Activated naive CD4-positive, alpha-beta T cell treated with anti-CD3 and anti-CD28 coated beads for 36 hours (primary cell): ENCODE measurements at regions not wholly inside any gene's neighbourhood (a gene's known extent, or its start where the extent isn't known, plus 50 kb on each side); places are given as distances from the start of the nearest gene placed in this dataset.

Source experiments
- CTCF ChIA-PET: fragments of 350-600 bp; sonication (Branson Sonifier 250); formaldehyde crosslinking; loops from one replicate; lab custom pipeline; 2021; ENCODE audit warnings: antibody characterized with exemption; lab: Charles Lee
- DNase-seq: peaks from one replicate; pipeline ENCODE4 v3.0.0-alpha.2; 2020
- H3K27ac Mint-ChIP-seq: one replicate; pipeline ENCODE4 v1.8.0; 2021; ENCODE audit warnings: mild to moderate bottlenecking, mixed read lengths
- H3K27me3 Mint-ChIP-seq: one replicate; pipeline ENCODE4 v1.8.0; 2021; ENCODE audit warnings: low read depth, mixed read lengths
- H3K36me3 Mint-ChIP-seq: one replicate; pipeline ENCODE4 v1.8.0; 2021; ENCODE audit warnings: low read depth, mixed read lengths
- H3K4me1 Mint-ChIP-seq: one replicate; pipeline ENCODE4 v1.8.0; 2021; ENCODE audit warnings: low read depth, mixed read lengths
- H3K4me3 Mint-ChIP-seq: one replicate; pipeline ENCODE4 v1.8.0; 2021; ENCODE audit warnings: mild to moderate bottlenecking, moderate library complexity, mixed read lengths
- H3K9me3 Mint-ChIP-seq: one replicate; pipeline ENCODE4 v1.8.0; 2021; ENCODE audit warnings: mixed read lengths
- intact Hi-C: fragments of 100-400 bp; cut with micrococcal nuclease; formaldehyde crosslinking; loops from one replicate; pipeline ENCODE4 v1.15.1; 2023

DNA sequence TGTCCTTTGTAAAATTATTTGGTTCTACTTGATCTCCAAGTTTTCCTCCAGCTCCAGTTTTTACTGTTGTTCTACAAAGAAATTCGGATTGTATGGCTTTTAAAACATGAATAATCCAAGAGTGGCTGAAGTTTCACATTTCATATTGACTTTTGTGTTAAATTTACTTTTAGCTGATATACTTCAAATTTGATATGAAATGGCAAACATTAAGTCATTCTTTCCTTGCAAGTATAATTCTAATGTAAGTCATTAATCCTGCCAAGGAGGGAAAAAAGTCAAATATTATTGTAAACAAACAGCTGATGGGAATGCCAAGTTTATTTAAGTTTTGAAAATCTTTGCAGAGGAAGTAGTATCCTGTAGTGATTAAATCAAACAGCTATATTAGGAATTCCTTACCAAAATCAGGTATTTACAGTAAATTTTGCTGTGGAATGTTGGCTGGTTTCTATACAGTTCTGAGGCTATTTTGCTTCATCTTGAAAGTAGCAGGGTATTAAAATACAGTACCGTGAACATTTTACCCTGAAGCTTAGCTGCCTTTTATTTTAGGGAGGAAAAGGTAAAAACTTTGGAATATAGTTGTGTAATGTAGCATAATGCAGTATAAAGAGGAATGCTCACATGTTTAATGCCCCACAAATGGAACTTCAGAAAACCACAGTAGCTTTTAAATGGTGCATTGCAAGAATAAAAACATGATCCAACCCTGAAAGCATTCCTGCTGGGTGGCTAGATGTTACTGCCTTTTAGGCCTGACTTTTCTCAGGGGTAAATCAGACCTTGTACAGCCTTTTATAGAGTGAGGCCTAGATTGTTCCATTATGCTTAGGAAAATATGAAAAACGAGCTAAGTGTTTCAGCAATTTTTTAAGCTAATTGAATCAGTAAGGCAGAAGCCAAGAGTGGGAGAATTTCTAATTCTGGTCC is 62.7 kb upstream of the NT5C1B start:
- no peak overlapping the region for H3K4me3 Mint-ChIP-seq
- H3K9me3 Mint-ChIP-seq: no peaks in the 10 kb centered on the region
- no peaks in the 10 kb centered on the region for H3K27me3 Mint-ChIP-seq
- DNase-seq: no peak
- H3K36me3 Mint-ChIP-seq: peaks cover 7% of the 10 kb centered on the region
- H3K27ac Mint-ChIP-seq: no peak overlapping the region
- no peaks in the 10 kb centered on the region for H3K4me1 Mint-ChIP-seq
- intact Hi-C loops: no loop called here
- CTCF ChIA-PET: no interaction called here

DNA sequence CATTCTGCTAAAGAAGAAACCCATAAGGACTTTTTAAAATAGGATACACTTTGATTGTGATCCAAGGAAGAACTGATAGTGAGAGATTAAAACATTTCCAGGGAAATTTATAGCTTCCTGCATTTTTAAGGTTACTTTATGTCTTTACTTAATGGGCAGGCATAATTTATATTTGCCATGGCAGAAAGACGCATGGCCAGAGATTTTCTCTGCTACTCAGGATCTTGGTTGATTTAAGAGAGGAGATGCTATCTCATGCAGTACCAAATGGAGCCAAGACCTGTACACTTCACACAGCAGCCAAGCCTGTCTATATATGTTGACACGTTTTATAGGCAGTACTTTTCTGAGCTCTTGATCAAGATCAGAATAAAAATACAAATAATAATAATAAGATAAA is 60.9 kb upstream of the NT5C1B start:
- H3K27ac Mint-ChIP-seq: no peak overlapping the region
- CTCF ChIA-PET: no interaction called here
- H3K9me3 Mint-ChIP-seq: peaks cover 3% of the 10 kb centered on the region
- H3K36me3 Mint-ChIP-seq: peaks cover 14% of the 10 kb centered on the region
- no peak for DNase-seq
- no peak overlapping the region for H3K4me3 Mint-ChIP-seq
- no peaks in the 10 kb centered on the region for H3K4me1 Mint-ChIP-seq
- intact Hi-C loops: no loop called here
- no peaks in the 10 kb centered on the region for H3K27me3 Mint-ChIP-seq

DNA sequence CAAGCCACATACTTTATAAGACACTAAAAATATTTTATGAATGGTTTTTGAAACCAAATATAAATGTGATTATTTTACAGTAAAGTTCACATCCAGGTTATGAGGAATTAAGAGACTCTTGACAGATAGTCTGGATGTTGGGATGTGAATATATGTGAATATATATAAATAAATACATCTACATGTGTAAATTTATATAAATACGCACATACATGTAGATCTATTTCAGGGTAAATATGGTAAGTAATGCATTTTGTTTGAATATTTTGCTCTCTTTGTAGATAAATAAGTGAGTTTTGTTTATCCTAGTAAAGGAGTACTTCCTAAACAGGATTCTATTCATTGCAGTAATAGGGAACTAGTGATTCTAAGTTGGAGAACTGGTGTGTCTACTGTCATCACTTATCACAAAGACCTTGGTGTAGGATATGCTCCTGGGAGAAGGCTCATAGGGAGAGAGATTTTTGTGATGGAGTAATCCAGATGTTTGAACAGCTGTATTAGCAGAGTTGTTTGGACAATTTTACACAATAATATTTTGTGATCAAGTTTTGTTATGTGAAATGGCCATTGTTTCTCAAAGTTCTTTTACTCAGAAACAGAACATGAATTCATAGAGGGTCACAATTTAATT is 60.2 kb upstream of the NT5C1B start:
- peaks cover 4% of the 10 kb centered on the region for H3K9me3 Mint-ChIP-seq
- CTCF ChIA-PET: no interaction called here
- DNase-seq: no peak
- intact Hi-C loops: no loop called here
- H3K27me3 Mint-ChIP-seq: no peaks in the 10 kb centered on the region
- H3K4me1 Mint-ChIP-seq: no peaks in the 10 kb centered on the region
- peaks cover 19% of the 10 kb centered on the region for H3K36me3 Mint-ChIP-seq
- no peak overlapping the region for H3K27ac Mint-ChIP-seq
- H3K4me3 Mint-ChIP-seq: no peak overlapping the region

DNA sequence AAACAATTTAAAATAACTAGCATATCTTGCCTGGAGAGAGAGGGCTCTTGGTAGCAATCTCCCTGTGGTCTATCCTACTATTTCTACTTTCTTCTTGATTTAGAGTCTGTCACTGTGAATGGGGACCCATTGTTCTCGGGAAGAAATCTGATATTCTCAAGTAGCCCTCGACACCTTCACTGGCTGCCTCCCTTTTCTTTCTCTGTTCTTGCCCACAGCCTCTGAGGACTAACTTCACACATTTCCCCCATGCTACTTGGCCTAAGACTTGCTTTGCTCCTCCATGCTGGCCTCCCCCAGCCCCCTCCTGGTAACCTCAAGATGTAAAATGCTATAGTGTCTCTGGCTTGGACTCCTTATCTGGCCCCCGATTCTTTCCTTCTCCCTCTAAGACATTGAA is 58.8 kb upstream of the NT5C1B start:
- Mint-ChIP-seq H3K4me3 (no peak overlapping the region), H3K27me3 (no peaks in the 10 kb centered on the region), H3K36me3 (peaks cover 27% of the 10 kb centered on the region), H3K27ac (no peak overlapping the region), H3K4me1 (no peaks in the 10 kb centered on the region), H3K9me3 (peaks cover 4% of the 10 kb centered on the region)
- intact Hi-C loops: no loop called here
- CTCF ChIA-PET: no interaction called here
- DNase-seq: no peak

DNA sequence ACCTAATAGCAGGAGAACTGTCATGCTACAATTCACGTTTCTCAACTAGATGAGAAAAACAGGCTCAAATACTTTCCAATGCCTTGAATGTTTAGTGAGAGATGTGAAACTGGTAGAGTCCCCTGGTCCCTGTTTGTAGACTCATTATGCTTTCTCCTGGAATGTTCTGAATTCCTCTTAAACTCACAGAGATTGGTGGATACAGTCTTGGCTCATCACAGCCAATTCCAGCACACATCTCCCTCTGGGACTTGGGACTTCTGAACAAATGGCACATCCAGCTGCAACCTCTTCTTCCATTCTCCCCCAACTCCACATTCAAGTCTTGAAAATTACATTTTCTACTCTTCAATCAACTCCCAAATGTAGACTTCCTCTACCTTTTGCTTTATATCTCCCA is 58.4 kb upstream of the NT5C1B start:
- intact Hi-C loops: no loop called here
- CTCF ChIA-PET: no interaction called here
- H3K4me3 Mint-ChIP-seq: no peak overlapping the region
- no peak for DNase-seq
- H3K9me3 Mint-ChIP-seq: peaks cover 4% of the 10 kb centered on the region
- H3K36me3 Mint-ChIP-seq: peaks cover 27% of the 10 kb centered on the region
- no peaks in the 10 kb centered on the region for H3K4me1 Mint-ChIP-seq
- H3K27me3 Mint-ChIP-seq: no peaks in the 10 kb centered on the region
- no peak overlapping the region for H3K27ac Mint-ChIP-seq

DNA sequence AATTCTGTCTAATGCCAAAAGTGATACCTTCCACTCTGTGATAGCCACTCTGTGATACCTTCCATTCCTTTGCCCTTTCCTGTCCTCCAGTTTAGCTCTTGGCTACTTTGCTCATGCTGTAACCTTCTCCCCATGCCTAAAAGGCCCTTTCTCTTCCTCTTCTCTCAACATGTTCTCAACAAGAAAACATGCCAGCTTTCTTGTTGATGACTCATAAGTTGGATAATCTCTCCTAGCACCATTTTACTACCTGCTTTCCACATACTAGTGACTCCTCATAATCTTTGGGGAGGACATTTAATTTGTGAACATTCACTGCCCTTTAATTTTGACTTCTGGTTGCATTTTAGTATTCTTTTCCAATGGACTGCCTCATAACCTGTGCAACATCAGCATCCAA is 55.9 kb upstream of the NT5C1B start:
- Mint-ChIP-seq H3K36me3 (peaks cover 30% of the 10 kb centered on the region), H3K4me1 (no peaks in the 10 kb centered on the region), H3K9me3 (peaks cover 4% of the 10 kb centered on the region), H3K4me3 (no peak overlapping the region), H3K27me3 (no peaks in the 10 kb centered on the region), H3K27ac (no peak overlapping the region)
- CTCF ChIA-PET: no interaction called here
- intact Hi-C loops: no loop called here
- no peak for DNase-seq

DNA sequence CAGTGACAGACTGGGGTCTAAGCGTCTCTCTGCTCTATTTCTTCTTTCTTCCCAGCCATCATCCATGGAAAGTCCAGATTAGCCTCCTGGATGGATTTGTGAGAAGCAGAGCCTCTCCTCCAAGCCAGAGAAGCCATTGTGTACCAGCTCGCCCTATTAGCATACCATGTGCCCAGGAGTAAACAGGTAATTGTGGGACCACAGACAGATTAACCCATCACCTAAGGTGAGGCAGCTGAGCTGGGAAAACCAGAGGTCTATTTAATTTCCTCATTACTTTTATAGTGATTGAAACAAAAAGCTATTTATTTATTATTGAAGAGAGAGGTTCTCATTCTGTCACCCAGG is 54.7 kb upstream of the NT5C1B start:
- CTCF ChIA-PET: no interaction called here
- no peak overlapping the region for H3K4me3 Mint-ChIP-seq
- intact Hi-C loops: no loop called here

DNA sequence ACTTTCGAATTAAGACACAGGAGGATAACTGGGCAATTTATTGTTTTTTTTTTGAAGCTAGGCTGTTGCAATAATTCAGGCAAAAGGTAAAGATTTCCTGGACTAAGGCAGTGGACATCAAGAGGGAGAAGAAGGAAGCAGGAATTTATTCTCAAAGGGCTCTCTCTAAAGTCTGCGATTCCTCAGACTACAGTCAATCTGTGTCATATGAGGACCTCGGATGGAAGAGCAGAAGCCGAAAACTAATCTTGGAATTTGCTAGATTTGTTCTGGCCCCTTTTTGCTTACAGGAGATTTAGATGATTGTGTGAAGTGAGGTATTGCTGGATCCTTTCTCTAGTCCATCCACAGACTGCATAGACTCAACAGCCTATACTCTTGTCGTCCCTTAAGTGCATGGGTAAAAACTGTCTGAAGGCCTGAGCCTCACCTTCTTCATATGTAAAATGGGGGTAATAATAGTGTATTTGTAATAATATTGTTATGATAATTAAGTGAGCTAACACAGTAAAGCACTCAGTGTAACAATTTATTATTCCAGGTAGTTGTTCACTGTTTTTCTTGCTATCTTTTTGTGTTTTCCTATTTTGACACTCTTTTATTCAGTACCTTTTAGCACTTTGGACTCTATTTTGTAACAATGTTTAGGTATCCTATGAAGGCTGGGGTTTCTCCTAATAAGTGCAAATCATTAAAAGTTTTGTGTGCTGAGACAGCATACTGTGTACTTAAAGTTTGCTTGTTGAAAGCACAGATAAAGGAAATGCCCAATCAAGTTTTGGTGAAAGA is 54.2 kb upstream of the NT5C1B start:
- intact Hi-C loops: no loop called here
- peaks cover 4% of the 10 kb centered on the region for H3K9me3 Mint-ChIP-seq
- no peaks in the 10 kb centered on the region for H3K27me3 Mint-ChIP-seq
- peaks cover 36% of the 10 kb centered on the region for H3K36me3 Mint-ChIP-seq
- H3K4me3 Mint-ChIP-seq: no peak overlapping the region
- CTCF ChIA-PET: no interaction called here
- no peak overlapping the region for H3K27ac Mint-ChIP-seq
- DNase-seq: no peak
- H3K4me1 Mint-ChIP-seq: no peaks in the 10 kb centered on the region

More for the DNA sequence above, 54.7 kb upstream of the NT5C1B start:
- Mint-ChIP-seq H3K4me1 (no peaks in the 10 kb centered on the region), H3K9me3 (peaks cover 4% of the 10 kb centered on the region), H3K36me3 (peaks cover 34% of the 10 kb centered on the region), H3K27ac (no peak overlapping the region), H3K27me3 (no peaks in the 10 kb centered on the region)
- DNase-seq: no peak

DNA sequence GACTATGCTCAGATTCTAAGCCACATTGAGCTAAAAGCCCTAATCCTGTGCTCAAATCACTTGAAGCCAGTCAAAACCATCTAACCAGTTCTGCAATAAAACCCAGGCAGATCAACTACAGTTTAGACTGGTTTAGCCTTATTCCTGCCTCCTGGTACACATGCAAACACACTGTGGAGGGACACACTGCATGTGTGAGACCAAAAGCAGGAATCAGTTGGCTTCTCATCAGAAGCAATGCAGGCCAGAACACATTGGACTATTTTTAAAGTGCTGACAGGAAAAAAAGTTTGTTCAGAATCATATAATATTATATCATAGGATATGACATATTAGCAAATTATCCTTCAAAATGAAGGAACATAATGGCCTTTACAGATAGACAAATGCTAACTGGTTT is 52.5 kb upstream of the NT5C1B start:
- Mint-ChIP-seq H3K4me3 (no peak overlapping the region), H3K27me3 (no peaks in the 10 kb centered on the region), H3K4me1 (no peaks in the 10 kb centered on the region), H3K9me3 (peaks cover 12% of the 10 kb centered on the region), H3K27ac (no peak overlapping the region), H3K36me3 (peaks cover 41% of the 10 kb centered on the region)
- DNase-seq: no peak
- intact Hi-C loops: no loop called here
- CTCF ChIA-PET: no interaction called here

DNA sequence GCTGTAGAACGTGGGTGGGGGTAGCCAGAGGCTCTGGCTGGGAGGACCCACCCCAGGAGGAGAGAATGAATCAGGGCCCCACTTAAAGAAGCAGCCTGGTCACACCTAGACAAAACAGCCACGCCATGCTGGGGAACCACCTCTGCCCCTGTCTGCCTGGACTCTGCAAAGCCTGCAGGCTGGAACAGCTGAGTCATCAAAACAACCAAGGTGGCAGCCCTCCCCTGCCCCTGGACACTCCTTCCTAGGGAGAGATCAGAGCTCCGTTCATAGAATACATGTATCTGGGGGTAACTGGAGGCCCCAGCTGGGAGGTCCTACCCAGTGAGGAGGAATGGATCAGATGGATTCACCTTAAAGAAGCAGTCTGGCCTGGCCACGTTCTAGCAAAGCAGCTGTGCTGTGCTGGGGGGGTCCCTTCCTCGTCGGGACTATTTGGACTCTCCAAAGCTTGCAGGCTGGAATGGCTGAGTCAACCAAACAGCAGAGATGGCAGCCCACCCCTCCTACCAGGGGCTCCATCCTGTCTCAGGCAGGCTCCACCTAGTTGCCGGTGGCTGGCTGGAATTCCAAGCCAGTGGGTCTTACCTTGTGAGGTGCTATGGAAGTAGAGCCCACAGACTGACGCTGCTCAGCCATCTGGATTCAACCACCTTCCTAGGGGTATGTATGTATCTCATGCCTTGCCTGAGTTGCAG is 50.5 kb upstream of the NT5C1B start:
- H3K4me3 Mint-ChIP-seq: no peak overlapping the region
- H3K4me1 Mint-ChIP-seq: no peaks in the 10 kb centered on the region
- no peaks in the 10 kb centered on the region for H3K27me3 Mint-ChIP-seq
- H3K27ac Mint-ChIP-seq: no peak overlapping the region
- intact Hi-C loops: no loop called here
- CTCF ChIA-PET: no interaction called here
- no peak for DNase-seq
- peaks cover 24% of the 10 kb centered on the region for H3K9me3 Mint-ChIP-seq
- peaks cover 41% of the 10 kb centered on the region for H3K36me3 Mint-ChIP-seq
